ENCODE measurements at regions not wholly inside any gene's neighbourhood (a gene's known extent, or its start where the extent isn't known, plus 50 kb on each side); places are given as distances from the start of the nearest gene placed in this dataset.

DNA sequence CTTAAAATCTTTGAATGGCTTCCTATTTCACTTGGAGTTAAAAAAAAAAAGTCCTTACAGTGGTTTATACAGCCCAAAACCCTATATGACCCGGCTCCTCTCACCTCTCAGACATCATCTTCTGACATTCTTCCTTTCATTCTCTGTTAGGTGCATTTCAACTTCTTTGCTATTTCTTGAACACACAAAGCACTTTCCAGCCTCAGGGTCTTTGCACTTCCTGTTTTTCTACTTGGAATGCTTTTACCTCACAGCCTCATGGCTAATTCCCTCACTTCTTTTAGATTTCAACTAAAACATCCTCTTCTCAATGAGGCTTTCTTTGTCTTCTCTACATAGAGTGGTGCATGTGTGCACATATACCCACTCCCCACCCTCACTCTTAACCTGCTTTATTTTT, 91.0 kb upstream of the MB21D2 start:
- no peak for TF ChIP-seq EZH2phosphoT487 (IDR thresholded peaks at IDR 0.05)
- TF ChIP-seq CTCF (IDR thresholded peaks at IDR 0.05) = no peak
- TF ChIP-seq EZH2 (IDR thresholded peaks at IDR 0.05) = no peak

All from neural progenitor cell (in vitro differentiated cells).